ENCODE measurements at regions not wholly inside any gene's neighbourhood (a gene's known extent, or its start where the extent isn't known, plus 50 kb on each side); places are given as distances from the start of the nearest gene placed in this dataset.

- H3K9me3 ChIP-seq (ENCODE audit: low read depth, low read length) = no peaks in the 10 kb centered on the region
- no peak for TF ChIP-seq POLR2AphosphoS5 (IDR thresholded peaks at IDR 0.05; ENCODE audit: borderline replicate concordance, low read depth, low read length)
- TF ChIP-seq EZH2 (IDR thresholded peaks at IDR 0.05) = no peak
- no peak for TF ChIP-seq FOXP2 (optimal IDR thresholded peaks at IDR 0.05; ENCODE audit: control extremely low read depth, extremely low read length, insufficient read depth)
- no peak overlapping the region for H3K9ac ChIP-seq (ENCODE audit: insufficient read length)
- no peak overlapping the region for H3K27ac ChIP-seq
- H3K4me3 ChIP-seq = no peak overlapping the region
- no peak for DNase-seq (ENCODE audit: low read depth, low spot score)
- no peaks in the 10 kb centered on the region for H3K36me3 ChIP-seq (ENCODE audit: insufficient read depth, low read length)
These were observed 324.6 kb upstream of the TLE3 start for GRCh38 chr15:70422342-70422741.

- H3K27ac ChIP-seq = no peak overlapping the region
- no peaks in the 10 kb centered on the region for H3K36me3 ChIP-seq (ENCODE audit: insufficient read depth, low read length)
- no peak overlapping the region for H3K4me3 ChIP-seq
- no peaks in the 10 kb centered on the region for H3K9me3 ChIP-seq (ENCODE audit: low read depth, low read length)
- no peak for DNase-seq (ENCODE audit: low read depth, low spot score)
- H3K9ac ChIP-seq (ENCODE audit: insufficient read length) = no peak overlapping the region
- no peak for TF ChIP-seq FOXP2 (optimal IDR thresholded peaks at IDR 0.05; ENCODE audit: control extremely low read depth, extremely low read length, insufficient read depth)
- no peak for TF ChIP-seq POLR2AphosphoS5 (IDR thresholded peaks at IDR 0.05; ENCODE audit: borderline replicate concordance, low read depth, low read length)
- no peak for TF ChIP-seq EZH2 (IDR thresholded peaks at IDR 0.05)
These were observed 323.3 kb upstream of the TLE3 start for GRCh38 chr15:70420948-70421482.

GRCh38 chr15:70420086-70420947, 322.6 kb upstream of the TLE3 start:
- Histone ChIP-seq H3K4me3 (no peak overlapping the region), H3K9ac (ENCODE audit: insufficient read length) (no peak overlapping the region), H3K9me3 (ENCODE audit: low read depth, low read length) (no peaks in the 10 kb centered on the region), H3K27ac (no peak overlapping the region), H3K36me3 (ENCODE audit: insufficient read depth, low read length) (no peaks in the 10 kb centered on the region)
- TF ChIP-seq FOXP2 (optimal IDR thresholded peaks at IDR 0.05; ENCODE audit: control extremely low read depth, extremely low read length, insufficient read depth) = no peak
- TF ChIP-seq EZH2 (IDR thresholded peaks at IDR 0.05) = no peak
- TF ChIP-seq POLR2AphosphoS5 (IDR thresholded peaks at IDR 0.05; ENCODE audit: borderline replicate concordance, low read depth, low read length) = no peak
- no peak for DNase-seq (ENCODE audit: low read depth, low spot score)

- no peaks in the 10 kb centered on the region for H3K36me3 ChIP-seq (ENCODE audit: insufficient read depth, low read length)
- TF ChIP-seq POLR2AphosphoS5 (IDR thresholded peaks at IDR 0.05; ENCODE audit: borderline replicate concordance, low read depth, low read length) = no peak
- no peak for TF ChIP-seq EZH2 (IDR thresholded peaks at IDR 0.05)
- no peak for TF ChIP-seq FOXP2 (optimal IDR thresholded peaks at IDR 0.05; ENCODE audit: control extremely low read depth, extremely low read length, insufficient read depth)
- H3K27ac ChIP-seq = no peak overlapping the region
- no peak overlapping the region for H3K4me3 ChIP-seq
- no peak overlapping the region for H3K9ac ChIP-seq (ENCODE audit: insufficient read length)
- DNase-seq (ENCODE audit: low read depth, low spot score) = no peak
- no peaks in the 10 kb centered on the region for H3K9me3 ChIP-seq (ENCODE audit: low read depth, low read length)
These were observed 321.2 kb upstream of the TLE3 start for GRCh38 chr15:70418943-70419342.

DNA sequence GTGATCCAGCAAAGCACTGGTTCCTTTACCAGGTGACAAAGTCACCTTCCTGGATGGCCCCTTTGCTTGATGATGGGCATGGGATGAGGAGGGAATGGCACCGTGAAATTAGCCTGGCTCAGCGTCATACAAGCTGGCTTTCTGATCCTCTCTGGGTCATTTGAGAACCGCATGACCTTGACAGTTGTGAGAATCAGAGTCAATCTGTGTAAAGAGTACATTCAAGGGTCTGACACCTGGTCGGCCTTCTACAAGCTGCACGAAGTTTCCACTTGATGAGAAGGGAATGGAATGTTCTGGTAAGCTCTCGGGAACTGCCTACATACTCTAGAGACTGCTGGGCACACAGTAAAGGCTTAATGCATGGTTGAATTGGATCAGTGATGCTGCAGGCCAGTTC, 319.8 kb upstream of the TLE3 start:
- DNase-seq (ENCODE audit: low read depth, low spot score) = no peak
- Histone ChIP-seq H3K36me3 (ENCODE audit: insufficient read depth, low read length) (no peaks in the 10 kb centered on the region), H3K4me3 (no peak overlapping the region), H3K9me3 (ENCODE audit: low read depth, low read length) (no peaks in the 10 kb centered on the region), H3K27ac (no peak overlapping the region), H3K9ac (ENCODE audit: insufficient read length) (no peak overlapping the region)
- TF ChIP-seq EZH2 (IDR thresholded peaks at IDR 0.05) (no peak), FOXP2 (optimal IDR thresholded peaks at IDR 0.05; ENCODE audit: control extremely low read depth, extremely low read length, insufficient read depth) (no peak), POLR2AphosphoS5 (IDR thresholded peaks at IDR 0.05; ENCODE audit: borderline replicate concordance, low read depth, low read length) (no peak)

DNA sequence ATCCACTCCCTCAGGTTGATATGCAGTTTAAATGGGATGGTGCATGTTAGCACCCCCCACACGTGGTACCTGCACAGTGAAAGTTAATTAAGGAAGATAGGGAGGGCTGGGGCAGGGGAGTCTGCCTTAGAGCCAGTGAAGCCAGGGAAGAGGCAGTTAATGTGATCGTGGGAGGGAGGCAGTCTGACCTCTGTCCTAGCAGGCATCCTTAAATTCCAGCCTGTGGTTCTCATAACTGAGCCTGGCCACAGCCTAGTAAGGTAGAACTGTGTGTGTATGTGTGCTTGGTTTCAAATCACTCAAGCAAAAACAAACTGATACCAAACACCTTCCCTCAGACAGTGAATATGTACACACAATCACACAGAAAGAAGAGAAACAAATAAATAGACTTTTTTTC, 319.1 kb upstream of the TLE3 start:
- Histone ChIP-seq H3K36me3 (ENCODE audit: insufficient read depth, low read length) (no peaks in the 10 kb centered on the region), H3K9ac (ENCODE audit: insufficient read length) (no peak overlapping the region), H3K27ac (no peak overlapping the region), H3K9me3 (ENCODE audit: low read depth, low read length) (no peaks in the 10 kb centered on the region), H3K4me3 (no peak overlapping the region)
- no peak for TF ChIP-seq FOXP2 (optimal IDR thresholded peaks at IDR 0.05; ENCODE audit: control extremely low read depth, extremely low read length, insufficient read depth)
- TF ChIP-seq EZH2 (IDR thresholded peaks at IDR 0.05) = no peak
- TF ChIP-seq POLR2AphosphoS5 (IDR thresholded peaks at IDR 0.05; ENCODE audit: borderline replicate concordance, low read depth, low read length) = no peak
- no peak for DNase-seq (ENCODE audit: low read depth, low spot score)

GRCh38 chr15:70415398-70415797, 317.7 kb upstream of the TLE3 start:
- TF ChIP-seq EZH2 (IDR thresholded peaks at IDR 0.05) (no peak), POLR2AphosphoS5 (IDR thresholded peaks at IDR 0.05; ENCODE audit: borderline replicate concordance, low read depth, low read length) (no peak), FOXP2 (optimal IDR thresholded peaks at IDR 0.05; ENCODE audit: control extremely low read depth, extremely low read length, insufficient read depth) (no peak)
- Histone ChIP-seq H3K4me3 (no peak overlapping the region), H3K27ac (no peak overlapping the region), H3K9me3 (ENCODE audit: low read depth, low read length) (no peaks in the 10 kb centered on the region), H3K9ac (ENCODE audit: insufficient read length) (no peak overlapping the region), H3K36me3 (ENCODE audit: insufficient read depth, low read length) (no peaks in the 10 kb centered on the region)
- DNase-seq (ENCODE audit: low read depth, low spot score) = no peak

DNA sequence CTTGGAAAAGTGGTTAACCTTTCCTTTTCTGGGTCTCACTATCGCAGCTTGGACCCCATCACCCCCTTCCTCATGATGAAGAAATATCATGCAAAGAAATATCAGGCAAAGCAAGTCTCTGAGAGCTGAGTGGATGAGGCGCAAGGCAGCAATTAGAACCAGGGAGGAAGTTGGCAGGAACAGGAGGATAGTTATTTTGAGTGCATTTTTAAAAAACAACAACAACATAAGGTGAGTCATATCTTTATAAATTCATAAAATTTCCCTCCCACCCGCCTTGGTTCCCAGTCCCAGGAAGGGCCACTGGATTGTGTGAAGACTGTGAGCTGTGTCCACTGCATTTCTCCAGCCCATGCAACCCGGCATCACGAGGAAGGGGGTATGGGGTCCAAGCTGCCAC, 316.9 kb upstream of the TLE3 start:
- Histone ChIP-seq H3K27ac (no peak overlapping the region), H3K9me3 (ENCODE audit: low read depth, low read length) (no peaks in the 10 kb centered on the region), H3K36me3 (ENCODE audit: insufficient read depth, low read length) (no peaks in the 10 kb centered on the region), H3K4me3 (no peak overlapping the region), H3K9ac (ENCODE audit: insufficient read length) (no peak overlapping the region)
- TF ChIP-seq EZH2 (IDR thresholded peaks at IDR 0.05) = no peak
- no peak for TF ChIP-seq FOXP2 (optimal IDR thresholded peaks at IDR 0.05; ENCODE audit: control extremely low read depth, extremely low read length, insufficient read depth)
- TF ChIP-seq POLR2AphosphoS5 (IDR thresholded peaks at IDR 0.05; ENCODE audit: borderline replicate concordance, low read depth, low read length) = no peak
- no peak for DNase-seq (ENCODE audit: low read depth, low spot score)

Measured in SK-N-MC (cell line).